Endothelial cell of umbilical vein (primary cell): ENCODE measurements at regions not wholly inside any gene's neighbourhood (a gene's known extent, or its start where the extent isn't known, plus 50 kb on each side); places are given as distances from the start of the nearest gene placed in this dataset.

ENCODE experiments used
- EZH2 ChIP-seq: IDR thresholded peaks from 2 replicates; pipeline ENCODE4 v1.6.1; 2012; ENCODE audit warnings: borderline replicate concordance, low read depth, mild to moderate bottlenecking, moderate library complexity, low read length, inconsistent platforms; ENCODE audit not compliant: severe bottlenecking
- POLR2A ChIP-seq: IDR thresholded peaks from 2 replicates; pipeline ENCODE4 v1.6.1; 2012; ENCODE audit warnings: low read depth, mild to moderate bottlenecking, control low read depth, low read length

GRCh38 chr6:85037221-85037620 is 272.8 kb upstream of the TBX18 start:
- no peak for TF ChIP-seq EZH2
- TF ChIP-seq POLR2A: no peak
